HUES64 (cell line): ENCODE measurements at regions not wholly inside any gene's neighbourhood (a gene's known extent, or its start where the extent isn't known, plus 50 kb on each side); places are given as distances from the start of the nearest gene placed in this dataset.

Source experiments
- H3K27ac ChIP-seq: 2 replicates; pipeline ENCODE4 v1.7.0; 2013; ENCODE audit warnings: low read depth, low read length, inconsistent platforms
- H3K27me3 ChIP-seq: 2 replicates; pipeline ENCODE4 v1.6.1; 2013; ENCODE audit warnings: mild to moderate bottlenecking, low read length; ENCODE audit not compliant: insufficient read depth
- H3K36me3 ChIP-seq: 2 replicates; pipeline ENCODE4 v1.6.1; 2013; ENCODE audit warnings: mild to moderate bottlenecking, low read length; ENCODE audit not compliant: insufficient read depth
- H3K4me1 ChIP-seq: 2 replicates; pipeline ENCODE4 v1.6.1; 2013; ENCODE audit warnings: mild to moderate bottlenecking, low read length, moderate library complexity; ENCODE audit not compliant: insufficient read depth
- H3K4me3 ChIP-seq: 2 replicates; pipeline ENCODE4 v1.5.1; 2013; ENCODE audit warnings: mild to moderate bottlenecking, low read length, moderate library complexity
- H3K9ac ChIP-seq: 2 replicates; pipeline ENCODE4 v1.6.1; 2013; ENCODE audit warnings: mild to moderate bottlenecking, low read depth, low read length
- H3K9me3 ChIP-seq: 2 replicates; pipeline ENCODE4 v1.6.1; 2013; ENCODE audit warnings: low read depth, low read length; ENCODE audit not compliant: insufficient read depth
- WGBS: fragments of 150-250, 120-280 bp; methylation state at CpG from one replicate; pipeline ENCODE4 v1.1.7; 2013; ENCODE audit warnings: missing lambda C conversion rate; 5-methylcytosine and 5-hydroxymethylcytosine counted together

DNA sequence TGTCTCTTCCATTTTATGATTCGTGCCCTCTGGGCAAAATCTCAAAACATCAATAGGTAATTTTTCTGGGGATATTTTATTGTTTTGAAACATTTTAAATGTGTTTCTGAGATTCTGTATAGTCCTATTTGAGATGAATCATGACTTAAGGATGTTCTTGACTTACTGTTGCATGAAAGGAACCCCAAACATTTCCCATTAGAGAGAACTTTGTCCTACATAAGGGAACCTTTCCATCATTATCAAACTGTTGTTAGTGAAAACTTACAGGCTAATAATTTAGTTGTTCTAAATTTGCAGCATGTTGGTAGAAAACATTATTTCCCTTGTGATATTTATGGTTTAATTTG is 523.3 kb downstream of the PPARGC1A start:
- Histone ChIP-seq H3K27me3 (no peaks in the 10 kb centered on the region), H3K36me3 (no peaks in the 10 kb centered on the region), H3K4me1 (peaks cover 4% of the 10 kb centered on the region; the same call in 1 of the 2 replicates), H3K9me3 (no peaks in the 10 kb centered on the region), H3K9ac (no peak overlapping the region), H3K27ac (no peak overlapping the region), H3K4me3 (no peak overlapping the region)
- 100% methylated on average over 1 of the region's 1 CpG for WGBS

DNA sequence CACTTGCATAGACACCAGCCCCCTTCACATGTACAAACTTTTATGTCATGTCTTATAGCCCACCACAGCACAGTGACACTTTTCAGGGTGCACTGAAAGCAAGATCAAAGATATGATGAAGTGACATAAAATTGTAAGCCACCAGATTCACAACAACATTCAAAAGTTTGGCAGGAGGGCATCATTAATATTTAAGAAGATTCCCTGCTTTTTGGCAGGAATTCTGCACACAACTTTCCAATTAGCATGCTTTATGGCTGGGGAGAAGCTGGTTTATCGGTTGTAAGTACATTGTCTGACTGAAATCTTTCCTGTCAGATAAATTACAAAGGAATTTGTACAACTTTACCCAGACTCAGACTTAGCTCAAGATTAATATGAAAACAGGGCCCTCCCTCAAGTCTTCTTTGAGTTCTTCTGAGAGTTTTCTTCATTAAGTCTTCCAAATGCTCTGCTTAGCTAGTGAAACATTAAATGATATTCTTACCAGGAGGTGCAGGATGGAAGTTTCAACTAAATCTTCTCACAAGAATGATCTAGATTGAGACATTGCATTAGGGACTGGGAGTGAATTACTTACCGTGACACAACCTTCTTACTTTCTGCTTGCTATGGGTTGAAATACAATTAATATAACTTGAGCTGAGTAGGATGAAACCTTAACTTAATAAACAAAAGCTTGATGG is 523.8 kb downstream of the PPARGC1A start:
- H3K9ac ChIP-seq = no peak overlapping the region
- no peaks in the 10 kb centered on the region for H3K27me3 ChIP-seq
- H3K4me3 ChIP-seq = no peak overlapping the region
- WGBS = 90% methylated on average over 2 of the region's 2 CpGs
- H3K9me3 ChIP-seq = no peaks in the 10 kb centered on the region
- H3K4me1 ChIP-seq = 0 out of 2 replicates have a peak, but pooled peaks cover 3% of the 10 kb centered on the region
- H3K27ac ChIP-seq = no peak overlapping the region
- no peaks in the 10 kb centered on the region for H3K36me3 ChIP-seq

DNA sequence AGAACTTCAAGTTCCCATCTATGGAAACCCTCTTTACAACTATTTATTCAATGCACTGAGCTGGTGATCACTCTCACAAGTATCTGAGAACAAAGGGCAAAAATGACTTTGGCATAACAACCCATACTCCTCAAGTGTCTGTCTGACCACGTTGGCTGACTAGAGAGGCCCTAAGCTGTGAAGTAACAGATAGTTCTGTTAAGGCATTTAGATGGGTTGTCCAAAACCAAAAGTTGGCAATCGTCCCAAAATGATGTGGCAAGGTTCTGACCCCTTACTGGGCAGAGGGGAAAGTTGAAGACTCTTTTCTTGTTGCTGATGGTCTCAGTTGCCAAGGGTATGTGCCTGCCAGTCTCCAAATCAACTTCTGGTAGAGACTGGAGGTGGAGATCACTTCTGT is 524.8 kb downstream of the PPARGC1A start:
- 89% methylated on average over 2 of the region's 2 CpGs for WGBS

DNA sequence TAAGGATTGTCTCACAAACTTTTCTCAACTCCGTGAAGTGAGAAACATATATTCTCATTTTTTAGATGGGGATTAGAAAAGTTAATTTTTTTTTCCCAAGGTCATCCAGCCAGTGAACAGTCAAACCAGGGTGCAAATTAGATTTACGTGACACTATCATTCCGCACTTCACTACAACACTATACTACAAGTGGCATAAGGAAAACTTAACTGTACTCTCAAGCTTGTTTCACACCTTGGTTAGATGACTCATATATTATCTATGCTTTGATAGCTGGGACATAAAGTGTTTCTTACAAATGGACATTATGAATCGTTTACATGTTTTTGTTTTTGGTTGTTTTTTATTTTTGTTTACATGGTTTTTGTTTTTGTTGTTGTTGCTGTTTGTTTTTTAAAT is 525.7 kb downstream of the PPARGC1A start:
- no peaks in the 10 kb centered on the region for H3K36me3 ChIP-seq
- H3K9ac ChIP-seq = no peak overlapping the region
- WGBS = 90% methylated on average over 3 of the region's 4 CpGs
- H3K4me1 ChIP-seq = no peaks in the 10 kb centered on the region
- H3K27me3 ChIP-seq = no peaks in the 10 kb centered on the region
- no peak overlapping the region for H3K4me3 ChIP-seq
- no peak overlapping the region for H3K27ac ChIP-seq
- no peaks in the 10 kb centered on the region for H3K9me3 ChIP-seq

More for the DNA sequence above, 524.8 kb downstream of the PPARGC1A start:
- Histone ChIP-seq H3K36me3 (no peaks in the 10 kb centered on the region), H3K27me3 (no peaks in the 10 kb centered on the region), H3K4me3 (no peak overlapping the region), H3K4me1 (0 out of 2 replicates have a peak, but pooled peaks cover 3% of the 10 kb centered on the region), H3K9me3 (no peaks in the 10 kb centered on the region), H3K27ac (no peak overlapping the region), H3K9ac (no peak overlapping the region)

GRCh38 chr4:23361453-23361852 is 528.4 kb downstream of the PPARGC1A start:
- 95% methylated on average over 9 of the region's 9 CpGs for WGBS
- Histone ChIP-seq H3K36me3 (no peaks in the 10 kb centered on the region), H3K27me3 (no peaks in the 10 kb centered on the region), H3K27ac (no peak overlapping the region), H3K4me1 (no peaks in the 10 kb centered on the region), H3K9me3 (no peaks in the 10 kb centered on the region), H3K9ac (no peak overlapping the region), H3K4me3 (no peak overlapping the region)

GRCh38 chr4:23360718-23361117 is 529.1 kb downstream of the PPARGC1A start:
- Histone ChIP-seq H3K27ac (no peak overlapping the region), H3K4me1 (no peaks in the 10 kb centered on the region), H3K9ac (no peak overlapping the region), H3K4me3 (no peak overlapping the region), H3K36me3 (no peaks in the 10 kb centered on the region), H3K27me3 (no peaks in the 10 kb centered on the region), H3K9me3 (no peaks in the 10 kb centered on the region)
- 100% methylated on average over 1 of the region's 1 CpG for WGBS

DNA sequence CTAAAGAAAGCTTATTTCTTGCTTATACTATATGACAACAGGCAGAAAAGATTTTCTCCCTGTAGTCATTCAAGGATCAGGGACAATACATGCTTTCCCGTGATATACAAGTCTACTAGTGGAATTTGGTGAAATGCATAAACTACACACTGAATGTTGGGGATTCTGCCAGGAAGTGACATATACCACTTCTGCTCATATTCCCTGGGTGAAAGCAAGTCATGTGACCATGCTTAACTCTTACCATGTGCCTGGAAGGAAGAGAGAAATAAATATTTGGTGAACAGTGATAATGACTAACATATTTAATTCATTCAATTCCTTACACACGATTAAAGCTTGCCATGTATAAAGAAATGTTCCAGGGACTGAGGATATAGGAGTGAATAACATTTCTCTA is 534.6 kb downstream of the PPARGC1A start:
- Histone ChIP-seq H3K4me1 (no peaks in the 10 kb centered on the region), H3K27ac (no peak overlapping the region), H3K9ac (no peak overlapping the region), H3K27me3 (no peaks in the 10 kb centered on the region), H3K4me3 (no peak overlapping the region), H3K9me3 (no peaks in the 10 kb centered on the region), H3K36me3 (no peaks in the 10 kb centered on the region)
- WGBS = 100% methylated on average over 1 of the region's 2 CpGs

DNA sequence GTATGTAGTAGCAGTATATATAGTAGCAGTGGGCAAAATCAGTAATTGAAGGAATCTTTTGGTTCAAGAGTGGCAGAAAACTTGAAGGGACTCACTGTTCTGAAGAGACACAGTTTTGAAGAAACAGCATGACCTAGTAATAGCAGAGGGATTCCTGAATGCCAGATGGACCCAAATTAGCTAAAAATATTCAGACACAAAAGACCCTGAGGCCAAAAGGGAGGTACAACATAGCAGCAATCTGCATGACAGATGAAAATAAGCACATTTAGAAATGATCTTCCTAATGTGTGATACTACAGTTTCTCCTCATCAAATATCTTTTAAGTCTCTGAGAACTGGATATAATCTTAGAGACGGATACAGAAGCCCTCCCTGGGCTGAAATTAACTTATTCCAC is 536.6 kb downstream of the PPARGC1A start:
- Histone ChIP-seq H3K4me1 (no peaks in the 10 kb centered on the region), H3K27ac (no peak overlapping the region), H3K4me3 (no peak overlapping the region), H3K9me3 (no peaks in the 10 kb centered on the region), H3K27me3 (no peaks in the 10 kb centered on the region), H3K9ac (no peak overlapping the region), H3K36me3 (no peaks in the 10 kb centered on the region)
- WGBS = 83% methylated on average over 1 of the region's 1 CpG

- Histone ChIP-seq H3K9ac (no peak overlapping the region), H3K4me1 (no peaks in the 10 kb centered on the region), H3K4me3 (no peak overlapping the region), H3K27ac (no peak overlapping the region), H3K9me3 (no peaks in the 10 kb centered on the region), H3K36me3 (no peaks in the 10 kb centered on the region), H3K27me3 (no peaks in the 10 kb centered on the region)
- 96% methylated on average over 2 of the region's 2 CpGs for WGBS
Observed at GRCh38 chr4:23348789-23349498, 540.9 kb downstream of the PPARGC1A start.

GRCh38 chr4:23337292-23337691 is 552.6 kb downstream of the PPARGC1A start:
- H3K9me3 ChIP-seq = no peaks in the 10 kb centered on the region
- H3K27me3 ChIP-seq = no peaks in the 10 kb centered on the region
- no peak overlapping the region for H3K9ac ChIP-seq
- WGBS = 71% methylated on average over 2 of the region's 2 CpGs
- no peak overlapping the region for H3K27ac ChIP-seq
- H3K36me3 ChIP-seq = no peaks in the 10 kb centered on the region
- H3K4me1 ChIP-seq = peaks cover 32% of the 10 kb centered on the region
- no peak overlapping the region for H3K4me3 ChIP-seq

- peak overlapping the region; percentile 89 for H3K27ac ChIP-seq
- no peaks in the 10 kb centered on the region for H3K27me3 ChIP-seq
- H3K9me3 ChIP-seq = no peaks in the 10 kb centered on the region
- H3K9ac ChIP-seq = 0 out of 2 replicates have a peak overlapping the region, but pooled peaks have one; percentile 1
- H3K4me3 ChIP-seq = no peak overlapping the region
- H3K36me3 ChIP-seq = no peaks in the 10 kb centered on the region
- peaks cover 34% of the 10 kb centered on the region for H3K4me1 ChIP-seq
- WGBS = 42% methylated on average over 5 of the region's 5 CpGs
Observed at GRCh38 chr4:23333946-23334878, 555.6 kb downstream of the PPARGC1A start.
